ENCODE measurements at regions not wholly inside any gene's neighbourhood (a gene's known extent, or its start where the extent isn't known, plus 50 kb on each side); places are given as distances from the start of the nearest gene placed in this dataset.
"Not testable (repeated sequence)": the region's sequence is repeated elsewhere in the genome, so short reads cannot be mapped to it uniquely, and the experiment has no call there.

DNA sequence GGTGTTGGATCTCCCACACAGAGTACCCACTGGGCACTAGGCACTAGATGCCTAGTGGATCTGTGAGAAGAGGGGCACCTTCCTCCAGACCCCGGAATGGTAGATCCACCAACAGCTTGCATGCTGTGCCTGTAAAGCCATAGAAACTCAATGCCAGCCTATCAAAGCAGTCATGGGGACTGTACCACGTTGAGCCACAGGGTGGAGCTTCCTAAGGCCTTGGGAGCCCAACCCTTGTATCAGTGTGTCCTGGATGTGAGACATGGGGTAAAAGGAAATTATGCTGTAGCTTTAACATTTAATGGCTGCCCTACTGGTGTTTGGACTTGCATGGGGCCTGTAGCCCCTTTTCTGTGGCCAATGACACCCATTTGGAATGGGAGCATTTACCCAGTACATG lies 1024.9 kb downstream of the TMEM121 start:
- TF ChIP-seq, protein P1, sequence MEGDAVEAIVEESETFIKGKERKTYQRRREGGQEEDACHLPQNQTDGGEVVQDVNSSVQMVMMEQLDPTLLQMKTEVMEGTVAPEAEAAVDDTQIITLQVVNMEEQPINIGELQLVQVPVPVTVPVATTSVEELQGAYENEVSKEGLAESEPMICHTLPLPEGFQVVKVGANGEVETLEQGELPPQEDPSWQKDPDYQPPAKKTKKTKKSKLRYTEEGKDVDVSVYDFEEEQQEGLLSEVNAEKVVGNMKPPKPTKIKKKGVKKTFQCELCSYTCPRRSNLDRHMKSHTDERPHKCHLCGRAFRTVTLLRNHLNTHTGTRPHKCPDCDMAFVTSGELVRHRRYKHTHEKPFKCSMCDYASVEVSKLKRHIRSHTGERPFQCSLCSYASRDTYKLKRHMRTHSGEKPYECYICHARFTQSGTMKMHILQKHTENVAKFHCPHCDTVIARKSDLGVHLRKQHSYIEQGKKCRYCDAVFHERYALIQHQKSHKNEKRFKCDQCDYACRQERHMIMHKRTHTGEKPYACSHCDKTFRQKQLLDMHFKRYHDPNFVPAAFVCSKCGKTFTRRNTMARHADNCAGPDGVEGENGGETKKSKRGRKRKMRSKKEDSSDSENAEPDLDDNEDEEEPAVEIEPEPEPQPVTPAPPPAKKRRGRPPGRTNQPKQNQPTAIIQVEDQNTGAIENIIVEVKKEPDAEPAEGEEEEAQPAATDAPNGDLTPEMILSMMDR (IDR thresholded peaks at IDR 0.05; ENCODE audit: insufficient read depth, low read depth, low read length, missing control alignments), result no peak
- H3K4me3 ChIP-seq (ENCODE audit: low read depth, low read length), result no peak overlapping the region
- no peak for DNase-seq (ENCODE audit: low read depth)

DNA sequence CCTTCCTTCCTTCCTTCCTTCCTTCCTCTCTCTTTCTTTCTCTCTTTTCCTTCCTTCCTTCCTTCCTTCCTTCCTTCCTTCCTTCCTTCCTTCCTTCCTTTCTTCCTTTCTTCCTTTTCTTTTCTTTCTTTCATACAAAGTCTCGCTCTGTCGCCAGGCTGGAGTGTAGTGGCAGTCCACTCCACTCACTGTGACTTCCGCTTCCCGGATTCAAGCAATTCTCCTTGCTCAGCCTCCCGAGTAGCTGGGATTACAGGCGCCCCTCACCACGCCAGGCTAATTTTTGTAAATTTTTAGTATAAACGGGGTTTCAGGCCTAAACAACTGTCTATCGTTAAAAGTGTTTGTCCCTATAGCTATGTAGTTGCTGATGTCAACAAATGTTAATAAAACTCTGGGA lies 1029.8 kb downstream of the TMEM121 start:
- H3K4me3 ChIP-seq (ENCODE audit: low read depth, low read length); DNase-seq (ENCODE audit: low read depth): not testable (repeated sequence)

DNA sequence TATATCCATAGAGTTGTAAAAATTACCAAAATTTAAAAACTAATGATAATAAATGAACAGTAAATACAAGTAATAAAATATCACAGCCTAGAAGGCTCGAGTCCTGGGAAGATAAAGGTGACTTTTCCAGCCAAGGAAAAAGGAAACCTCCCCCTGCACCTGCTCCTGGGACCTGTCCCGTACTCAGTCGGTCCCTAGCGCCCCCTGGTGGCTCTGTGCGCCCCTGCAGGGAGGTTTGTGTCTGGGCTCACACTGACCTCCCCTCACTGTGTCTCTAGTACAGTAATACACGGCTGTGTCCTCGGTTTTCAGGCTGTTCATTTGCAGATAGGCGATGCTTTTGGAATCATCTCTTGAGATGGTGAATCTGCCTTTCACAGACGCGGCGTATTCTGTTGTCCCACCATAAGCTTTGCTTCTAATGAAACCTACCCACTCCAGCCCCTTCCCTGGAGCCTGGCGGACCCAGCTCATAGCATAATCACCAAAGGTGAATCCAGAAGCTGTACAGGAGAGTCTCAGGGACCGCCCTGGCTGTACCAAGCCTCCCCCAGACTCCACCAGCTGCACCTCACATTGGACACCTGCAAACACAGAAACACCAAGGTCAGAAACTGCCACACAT lies 1030.4 kb downstream of the TMEM121 start:
- peak; percentile 55 for DNase-seq (ENCODE audit: low read depth)
- no peak overlapping the region for H3K4me3 ChIP-seq (ENCODE audit: low read depth, low read length)
- TF ChIP-seq, protein P1 (IDR thresholded peaks at IDR 0.05; ENCODE audit: insufficient read depth, low read depth, low read length, missing control alignments), result peak; percentile 72

DNA sequence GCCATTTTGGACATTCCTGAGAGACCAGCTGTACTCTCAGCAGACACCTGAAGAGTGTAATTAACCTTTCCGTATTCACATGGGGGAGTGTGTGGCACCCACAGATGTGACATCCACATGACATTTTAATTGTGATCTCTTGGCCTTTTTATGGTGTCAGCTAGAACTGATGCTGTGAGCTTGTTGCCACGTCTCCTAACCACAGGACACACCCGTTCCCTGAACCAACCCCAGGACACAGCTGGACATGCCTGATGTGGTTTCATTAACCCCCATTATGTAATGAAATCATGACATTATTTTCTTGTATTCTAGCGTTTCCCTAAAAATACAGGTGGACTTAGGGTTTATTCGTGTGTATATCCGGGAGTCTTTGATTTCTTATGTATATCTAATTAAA lies 1036.1 kb downstream of the TMEM121 start:
- TF ChIP-seq, protein P1 (IDR thresholded peaks at IDR 0.05; ENCODE audit: insufficient read depth, low read depth, low read length, missing control alignments), result no peak
- no peak overlapping the region for H3K4me3 ChIP-seq (ENCODE audit: low read depth, low read length)
- DNase-seq (ENCODE audit: low read depth), result no peak

DNA sequence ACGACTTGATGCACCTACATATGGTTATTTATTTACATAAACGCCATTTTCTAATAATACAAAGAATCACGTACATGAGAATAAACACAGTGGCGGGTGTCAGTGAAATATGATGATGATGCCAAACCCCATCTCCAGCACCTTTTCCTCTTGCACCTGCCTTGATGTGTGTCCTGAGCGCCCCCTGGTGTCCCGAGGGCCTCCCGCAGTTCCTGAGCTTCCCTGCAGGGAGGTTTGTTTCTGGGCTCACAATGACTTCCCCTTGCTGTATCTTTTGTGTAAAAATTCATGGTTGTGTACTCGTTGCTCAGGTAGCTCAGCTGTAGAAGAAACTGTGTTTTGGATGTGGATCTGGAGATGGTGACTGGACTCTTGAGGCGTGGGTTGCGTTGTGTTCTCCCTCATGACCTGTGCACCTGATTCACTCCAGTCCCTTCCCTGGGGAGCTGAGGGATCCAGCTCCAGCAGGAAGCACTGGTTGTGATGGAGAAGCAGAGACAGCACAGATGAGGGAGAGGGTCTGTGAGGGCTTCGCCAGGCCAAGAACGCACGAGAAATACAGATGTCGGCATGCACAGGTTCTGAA lies 1037.8 kb downstream of the TMEM121 start:
- peak; percentile 68 for DNase-seq (ENCODE audit: low read depth)
- TF ChIP-seq, protein P1 (IDR thresholded peaks at IDR 0.05; ENCODE audit: insufficient read depth, low read depth, low read length, missing control alignments), result peak; percentile 78
- H3K4me3 ChIP-seq (ENCODE audit: low read depth, low read length), result no peak overlapping the region

DNA sequence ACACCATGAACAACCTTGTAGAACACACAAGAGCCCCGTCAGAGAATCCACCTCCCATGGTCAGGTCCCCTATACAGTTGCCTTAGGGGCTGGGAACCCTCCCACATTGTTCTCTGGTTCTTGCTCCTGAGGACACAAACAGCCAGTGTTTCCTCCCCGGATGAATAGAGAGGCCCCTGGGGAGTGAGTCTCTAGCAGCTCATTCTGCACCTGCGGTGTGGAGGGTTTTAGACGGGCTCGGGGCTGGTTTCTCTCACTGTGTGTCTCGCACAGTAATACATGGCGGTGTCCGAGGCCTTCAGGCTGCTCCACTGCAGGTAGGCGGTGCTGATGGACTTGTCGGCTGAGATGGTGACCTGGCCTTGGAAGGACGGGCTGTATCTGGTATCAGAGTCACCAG lies 1052.1 kb downstream of the TMEM121 start:
- peak; percentile 16 for DNase-seq (ENCODE audit: low read depth)
- TF ChIP-seq, protein P1 (IDR thresholded peaks at IDR 0.05; ENCODE audit: insufficient read depth, low read depth, low read length, missing control alignments), result no peak
- no peak overlapping the region for H3K4me3 ChIP-seq (ENCODE audit: low read depth, low read length)

DNA sequence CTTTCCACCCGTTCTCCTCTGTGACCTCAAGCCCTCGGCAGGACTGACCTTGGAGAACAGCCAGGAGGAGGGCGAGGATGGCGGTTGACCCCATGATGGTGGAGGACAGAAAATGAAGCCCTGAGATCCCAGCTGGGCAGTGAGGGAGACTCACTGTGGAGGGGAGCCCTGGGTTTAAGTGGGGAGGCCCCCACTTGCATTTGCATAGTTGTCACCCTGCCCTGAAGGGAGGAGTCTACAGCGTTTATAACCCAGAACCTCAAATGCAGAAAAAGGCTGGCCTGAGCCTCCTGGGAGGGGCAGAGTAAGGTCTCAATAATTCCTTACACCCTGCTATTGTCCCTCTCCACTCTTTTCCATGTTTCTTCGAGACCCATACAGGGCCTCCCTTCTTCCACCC lies 1052.7 kb downstream of the TMEM121 start:
- TF ChIP-seq, protein P1 (IDR thresholded peaks at IDR 0.05; ENCODE audit: insufficient read depth, low read depth, low read length, missing control alignments), result no peak
- no peak overlapping the region for H3K4me3 ChIP-seq (ENCODE audit: low read depth, low read length)
- DNase-seq (ENCODE audit: low read depth), result no peak
